Calu3 (cell line): ENCODE measurements at regions not wholly inside any gene's neighbourhood (a gene's known extent, or its start where the extent isn't known, plus 50 kb on each side); places are given as distances from the start of the nearest gene placed in this dataset.
"Not testable (repeated sequence)": the region's sequence is repeated elsewhere in the genome, so short reads cannot be mapped to it uniquely, and the experiment has no call there.

Source experiments
- BruUV-seq: library from RNA; stranded (reverse); fragments of 400-500 nt; replicated peaks from 2 replicates; lab custom pipeline; 2021; lab: Mats Ljungman, UMichigan
- CTCF ChIA-PET: fragments of 300-600 bp; sonication (Branson Sonifier 250); formaldehyde crosslinking; loops from one replicate; lab custom pipeline; 2022; ENCODE audit warnings: antibody characterized with exemption; lab: Charles Lee
- DNase-seq: peaks from one replicate; pipeline ENCODE4 v3.0.0; 2022
- H3K27ac Mint-ChIP-seq: one replicate; pipeline ENCODE4 v1.8.0; 2022; ENCODE audit warnings: mixed read lengths; ENCODE audit not compliant: unreplicated experiment
- H3K27me3 Mint-ChIP-seq: one replicate; pipeline ENCODE4 v1.8.0; 2022; ENCODE audit warnings: mixed read lengths; ENCODE audit not compliant: unreplicated experiment
- H3K36me3 Mint-ChIP-seq: one replicate; pipeline ENCODE4 v1.8.0; 2022; ENCODE audit warnings: mild to moderate bottlenecking, moderate library complexity, mixed read lengths; ENCODE audit not compliant: insufficient read depth, unreplicated experiment
- H3K4me1 Mint-ChIP-seq: one replicate; pipeline ENCODE4 v1.8.0; 2022; ENCODE audit warnings: mild to moderate bottlenecking, low read depth, mixed read lengths; ENCODE audit not compliant: unreplicated experiment
- H3K4me3 Mint-ChIP-seq: one replicate; pipeline ENCODE4 v1.8.0; 2022; ENCODE audit warnings: mild to moderate bottlenecking, low read depth, moderate library complexity, mixed read lengths; ENCODE audit not compliant: unreplicated experiment
- H3K9me3 Mint-ChIP-seq: one replicate; pipeline ENCODE4 v1.8.0; 2022; ENCODE audit warnings: low read depth, mixed read lengths; ENCODE audit not compliant: unreplicated experiment
- intact Hi-C: fragments of 100-400 bp; cut with micrococcal nuclease; formaldehyde crosslinking; loops from one replicate; pipeline ENCODE4 v1.10.0; 2022; ENCODE audit not compliant: unreplicated experiment
- TF ChIP-seq, protein P1 (sequence below): fragments of 200-600 bp; IDR thresholded peaks from one replicate; pipeline ENCODE4 v1.8.0; 2022; ENCODE audit warnings: antibody characterized with exemption; ENCODE audit not compliant: unreplicated experiment

DNA sequence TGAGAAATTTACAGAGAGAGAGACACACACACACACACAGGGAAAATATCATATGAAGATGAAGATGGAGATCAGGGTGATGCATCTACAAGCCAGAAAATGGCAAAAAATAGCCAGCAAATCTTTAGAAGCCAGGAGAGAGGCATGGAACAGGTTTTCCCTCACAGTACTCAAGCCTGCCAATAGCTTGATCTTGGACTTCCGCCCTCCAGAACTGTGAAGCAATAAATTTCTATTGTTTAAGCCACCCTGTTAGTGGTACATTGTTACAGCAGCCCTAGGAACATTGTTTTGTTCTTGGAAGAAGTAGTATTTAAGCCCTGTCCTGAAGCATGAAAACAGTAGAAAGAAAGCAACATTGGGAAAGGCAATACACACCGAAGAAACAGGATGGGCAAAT is 292.0 kb upstream of the LRP1B start:
- H3K36me3 Mint-ChIP-seq: no peaks in the 10 kb centered on the region
- TF ChIP-seq, protein P1, sequence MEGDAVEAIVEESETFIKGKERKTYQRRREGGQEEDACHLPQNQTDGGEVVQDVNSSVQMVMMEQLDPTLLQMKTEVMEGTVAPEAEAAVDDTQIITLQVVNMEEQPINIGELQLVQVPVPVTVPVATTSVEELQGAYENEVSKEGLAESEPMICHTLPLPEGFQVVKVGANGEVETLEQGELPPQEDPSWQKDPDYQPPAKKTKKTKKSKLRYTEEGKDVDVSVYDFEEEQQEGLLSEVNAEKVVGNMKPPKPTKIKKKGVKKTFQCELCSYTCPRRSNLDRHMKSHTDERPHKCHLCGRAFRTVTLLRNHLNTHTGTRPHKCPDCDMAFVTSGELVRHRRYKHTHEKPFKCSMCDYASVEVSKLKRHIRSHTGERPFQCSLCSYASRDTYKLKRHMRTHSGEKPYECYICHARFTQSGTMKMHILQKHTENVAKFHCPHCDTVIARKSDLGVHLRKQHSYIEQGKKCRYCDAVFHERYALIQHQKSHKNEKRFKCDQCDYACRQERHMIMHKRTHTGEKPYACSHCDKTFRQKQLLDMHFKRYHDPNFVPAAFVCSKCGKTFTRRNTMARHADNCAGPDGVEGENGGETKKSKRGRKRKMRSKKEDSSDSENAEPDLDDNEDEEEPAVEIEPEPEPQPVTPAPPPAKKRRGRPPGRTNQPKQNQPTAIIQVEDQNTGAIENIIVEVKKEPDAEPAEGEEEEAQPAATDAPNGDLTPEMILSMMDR: no peak
- intact Hi-C loops: no loop called here
- no peak overlapping the region for H3K27ac Mint-ChIP-seq
- no peak overlapping the region for H3K4me3 Mint-ChIP-seq
- no TSS peak for BruUV-seq
- DNase-seq: no peak
- no peaks in the 10 kb centered on the region for H3K4me1 Mint-ChIP-seq
- H3K27me3 Mint-ChIP-seq: no peaks in the 10 kb centered on the region
- H3K9me3 Mint-ChIP-seq: no peaks in the 10 kb centered on the region
- CTCF ChIA-PET: no interaction called here

DNA sequence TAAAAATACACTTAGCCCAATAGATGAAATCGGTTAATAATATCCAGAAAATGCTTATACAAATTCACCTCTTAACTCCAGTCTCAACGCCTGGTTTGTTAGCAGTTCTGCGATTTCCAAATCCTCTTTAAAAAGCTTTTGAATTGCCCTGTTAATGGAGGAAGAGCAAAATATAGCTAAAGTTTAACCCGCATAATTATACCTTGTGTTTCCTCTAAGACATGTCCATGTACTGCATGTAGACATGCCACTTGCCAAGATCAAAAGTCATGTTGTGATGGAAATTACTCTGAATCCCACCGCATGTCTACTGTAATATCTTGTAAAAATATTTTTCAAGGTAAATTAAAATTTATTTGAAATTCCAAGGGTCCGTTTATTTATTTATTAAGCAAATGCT is 291.2 kb upstream of the LRP1B start:
- TF ChIP-seq, protein P1: no peak
- Mint-ChIP-seq H3K9me3 (no peaks in the 10 kb centered on the region), H3K4me1 (no peaks in the 10 kb centered on the region), H3K4me3 (no peak overlapping the region), H3K27me3 (no peaks in the 10 kb centered on the region), H3K27ac (no peak overlapping the region), H3K36me3 (no peaks in the 10 kb centered on the region)
- intact Hi-C loops: no loop called here
- DNase-seq: no peak
- BruUV-seq: no TSS peak
- CTCF ChIA-PET: no interaction called here

DNA sequence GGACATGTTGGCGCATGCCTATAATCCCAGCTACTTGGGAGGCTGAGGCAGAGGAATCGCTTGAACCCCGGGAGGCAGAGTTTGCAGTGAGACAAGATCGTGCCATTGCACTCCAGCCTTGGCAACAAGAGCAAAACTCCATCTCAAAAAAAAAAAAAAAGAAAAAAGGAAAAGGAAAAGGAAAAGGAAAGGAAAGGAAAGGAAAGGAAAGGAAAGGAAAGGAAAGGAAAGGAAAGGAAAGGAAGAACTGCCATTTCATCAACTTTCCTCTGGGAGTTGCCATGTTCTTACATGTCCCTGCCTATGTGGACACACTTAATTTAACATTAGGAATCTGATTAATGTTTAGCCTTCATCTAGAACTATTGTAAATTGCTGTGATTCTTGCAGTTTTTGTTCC is 287.9 kb upstream of the LRP1B start:
- not testable (repeated sequence) for H3K27me3 Mint-ChIP-seq, BruUV-seq, DNase-seq, H3K4me3 Mint-ChIP-seq, H3K9me3 Mint-ChIP-seq, H3K36me3 Mint-ChIP-seq, H3K27ac Mint-ChIP-seq
- CTCF ChIA-PET: interaction anchor here (0.7 kb wide), 1 partner anchor 177 kb away, joined by 3 read pairs; no protein-coding TSS in a partner anchor
- intact Hi-C loops: loop anchor here (10.0 kb wide), 1 partner anchor 244 kb away; no protein-coding TSS in a partner anchor
- peaks cover 12% of the 10 kb centered on the region for H3K4me1 Mint-ChIP-seq

DNA sequence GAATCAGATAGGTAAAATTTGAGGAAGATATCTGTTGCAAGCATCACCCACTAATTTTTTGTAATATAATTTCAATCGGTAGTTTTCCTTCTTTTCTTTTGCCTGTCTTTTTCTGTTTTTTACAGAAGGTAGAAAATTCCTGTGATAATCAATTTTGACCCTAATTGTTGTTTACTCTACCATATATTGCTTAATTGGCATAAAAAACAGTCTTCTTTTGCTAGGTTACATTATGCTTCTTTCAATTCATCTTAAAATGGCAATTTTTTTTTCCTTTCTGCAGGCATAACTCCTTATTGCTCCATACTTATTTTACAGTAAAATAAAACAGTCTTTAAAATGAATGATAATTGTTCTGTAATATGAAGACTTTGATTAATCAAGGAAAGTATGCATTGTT is 286.2 kb upstream of the LRP1B start:
- CTCF ChIA-PET: no interaction called here
- H3K9me3 Mint-ChIP-seq: no peaks in the 10 kb centered on the region
- no peak overlapping the region for H3K4me3 Mint-ChIP-seq
- no TSS peak for BruUV-seq
- H3K36me3 Mint-ChIP-seq: no peaks in the 10 kb centered on the region
- intact Hi-C loops: loop anchor here (10.0 kb wide), 1 partner anchor 242 kb away; no protein-coding TSS in a partner anchor
- H3K27ac Mint-ChIP-seq: no peak overlapping the region
- H3K27me3 Mint-ChIP-seq: no peaks in the 10 kb centered on the region
- H3K4me1 Mint-ChIP-seq: peaks cover 12% of the 10 kb centered on the region
- TF ChIP-seq, protein P1: no peak
- no peak for DNase-seq

DNA sequence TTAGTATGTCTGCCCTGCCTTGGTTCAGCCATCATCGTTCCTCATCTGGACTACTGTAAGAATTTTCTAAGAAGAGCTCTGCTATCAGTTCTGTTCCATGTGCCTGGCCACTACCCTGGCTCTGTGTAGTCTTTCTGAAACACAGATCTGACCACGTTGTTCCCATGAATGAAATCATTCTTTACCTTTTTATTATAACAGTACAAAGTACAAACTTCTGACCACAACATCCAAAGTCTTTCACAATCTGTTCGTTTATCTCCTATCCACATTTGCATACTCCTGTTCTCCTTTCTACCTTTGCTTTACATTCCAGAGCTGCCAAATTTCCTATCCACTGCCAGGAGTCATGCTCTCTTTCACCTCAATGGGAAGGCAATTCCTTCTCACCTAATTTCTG is 284.6 kb upstream of the LRP1B start:
- no peaks in the 10 kb centered on the region for H3K27me3 Mint-ChIP-seq
- no TSS peak for BruUV-seq
- DNase-seq: peak; percentile 18
- peak overlapping the region; percentile 3 for H3K4me3 Mint-ChIP-seq
- H3K36me3 Mint-ChIP-seq: no peaks in the 10 kb centered on the region
- H3K9me3 Mint-ChIP-seq: no peaks in the 10 kb centered on the region
- CTCF ChIA-PET: interaction anchor here (1.2 kb wide), 1 partner anchor 124 kb away, joined by 3 read pairs; no protein-coding TSS in a partner anchor
- intact Hi-C loops: loop anchor here (10.0 kb wide), 1 partner anchor 241 kb away; no protein-coding TSS in a partner anchor
- TF ChIP-seq, protein P1: no peak
- H3K4me1 Mint-ChIP-seq: peaks cover 12% of the 10 kb centered on the region
- peak overlapping the region; percentile 40 for H3K27ac Mint-ChIP-seq
